Medulla oblongata (tissue), 1 donor: ENCODE measurements at regions not wholly inside any gene's neighbourhood (a gene's known extent, or its start where the extent isn't known, plus 50 kb on each side); places are given as distances from the start of the nearest gene placed in this dataset.
"Not testable (repeated sequence)": the region's sequence is repeated elsewhere in the genome, so short reads cannot be mapped to it uniquely, and the experiment has no call there.

ENCODE experiments used
- DNase-seq: peaks from one replicate; pipeline ENCODE4 v3.0.0-alpha.2; 2015; ENCODE audit errors: extremely low spot score

DNA sequence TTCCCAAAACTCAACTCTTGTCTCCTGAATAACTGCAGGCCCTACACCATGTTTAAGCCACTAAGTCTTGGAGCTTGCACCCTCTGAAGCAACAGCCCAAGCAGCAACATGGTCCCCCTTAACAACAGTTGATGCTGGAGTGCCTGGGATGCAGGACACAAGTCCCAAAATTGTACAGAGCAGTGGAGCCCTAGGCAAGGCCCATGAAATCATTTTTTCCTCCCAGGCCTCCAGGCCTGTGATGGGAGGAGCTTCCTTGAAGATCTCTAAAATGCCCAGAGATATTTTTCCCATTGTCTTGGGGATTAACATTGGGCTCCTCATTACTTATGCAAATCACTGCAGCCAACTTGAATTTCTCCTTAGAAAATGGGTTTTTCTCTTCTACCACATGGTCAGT lies 311.9 kb upstream of the EPHA3 start:
- DNase-seq = no peak

DNA sequence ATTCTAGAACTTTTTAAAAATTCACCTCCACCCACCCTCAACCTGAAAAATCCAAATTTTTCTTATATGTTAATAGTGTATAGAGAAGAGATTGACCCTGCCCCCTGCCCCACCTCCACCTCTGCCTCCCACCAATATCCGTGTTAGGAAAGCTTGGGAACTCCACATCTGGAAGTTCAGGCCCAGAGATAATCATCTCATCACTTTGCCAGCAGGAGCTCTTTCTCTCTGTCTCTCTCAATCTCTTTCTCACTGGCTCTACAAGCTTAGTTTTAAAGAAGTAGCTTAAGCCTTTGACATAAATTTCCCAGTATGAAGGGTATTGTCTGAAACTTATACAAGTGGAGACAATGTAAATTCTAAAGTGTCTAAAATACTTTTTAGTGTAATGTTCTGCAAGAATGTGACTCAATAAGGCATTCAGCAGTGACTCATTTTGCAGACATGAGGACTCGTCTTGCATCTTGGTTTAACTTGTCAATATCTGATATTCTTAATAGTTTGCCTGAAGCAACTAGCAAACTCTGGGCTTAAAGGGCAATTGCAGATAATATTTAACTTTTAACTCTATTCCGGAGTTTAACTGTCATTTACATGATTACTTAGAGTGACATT lies 299.8 kb upstream of the EPHA3 start:
- no peak for DNase-seq

DNA sequence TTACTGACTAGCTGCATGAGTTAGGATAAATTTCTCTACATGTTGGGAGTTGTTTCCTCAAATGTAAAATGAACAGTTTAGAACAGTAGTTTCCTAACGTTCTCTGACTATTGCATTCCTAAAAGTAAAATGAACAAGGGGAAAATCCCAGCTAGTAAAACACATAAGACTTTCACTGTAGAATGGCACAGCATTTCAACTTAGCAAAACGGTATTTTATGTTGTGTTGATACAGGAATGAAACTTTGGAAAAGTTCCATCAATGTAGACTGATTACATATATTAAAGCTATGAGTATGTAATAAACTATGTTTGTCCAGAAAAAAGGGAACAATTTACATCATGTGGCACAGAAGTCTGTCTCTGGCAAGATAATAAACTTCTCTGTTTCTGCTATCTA lies 297.4 kb upstream of the EPHA3 start:
- DNase-seq = no peak

DNA sequence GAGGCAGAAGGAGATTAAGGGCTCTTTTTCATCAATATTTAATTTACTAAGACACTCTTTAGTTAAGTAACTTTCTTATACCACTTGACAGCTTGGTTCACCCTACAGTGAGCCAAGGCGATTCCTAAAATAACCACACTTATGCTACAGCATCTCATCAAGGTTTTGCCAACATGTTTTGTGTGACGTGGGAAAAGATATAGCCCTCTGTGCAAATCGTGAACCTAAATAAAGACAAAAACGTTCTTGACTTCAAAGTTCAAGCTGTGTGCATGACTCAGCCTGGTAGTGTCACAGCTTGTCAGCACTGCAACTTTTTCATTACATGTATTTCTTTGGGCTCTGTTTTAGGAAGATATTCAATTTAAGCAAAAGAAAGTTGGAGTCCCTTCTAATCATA lies 297.0 kb upstream of the EPHA3 start:
- DNase-seq = no peak

DNA sequence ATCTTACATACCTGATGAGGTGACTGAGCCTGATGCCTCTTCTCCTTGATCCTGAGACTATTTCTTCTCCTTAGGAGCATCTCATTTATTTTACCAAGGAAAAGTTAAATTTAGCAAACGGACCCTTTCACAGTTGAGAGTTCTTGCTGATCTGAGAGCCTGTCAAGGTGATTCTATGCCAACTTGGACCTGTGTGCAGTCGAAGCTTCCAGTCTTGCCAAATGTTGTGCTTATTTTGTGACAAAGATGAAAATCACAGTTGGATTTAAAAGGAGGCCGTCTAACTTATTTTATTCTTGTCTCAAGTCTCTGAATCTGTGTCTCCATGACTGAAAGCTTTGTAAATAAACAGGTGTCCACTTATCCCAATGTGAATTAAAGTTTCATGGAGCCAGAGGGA lies 296.3 kb upstream of the EPHA3 start:
- no peak for DNase-seq

DNA sequence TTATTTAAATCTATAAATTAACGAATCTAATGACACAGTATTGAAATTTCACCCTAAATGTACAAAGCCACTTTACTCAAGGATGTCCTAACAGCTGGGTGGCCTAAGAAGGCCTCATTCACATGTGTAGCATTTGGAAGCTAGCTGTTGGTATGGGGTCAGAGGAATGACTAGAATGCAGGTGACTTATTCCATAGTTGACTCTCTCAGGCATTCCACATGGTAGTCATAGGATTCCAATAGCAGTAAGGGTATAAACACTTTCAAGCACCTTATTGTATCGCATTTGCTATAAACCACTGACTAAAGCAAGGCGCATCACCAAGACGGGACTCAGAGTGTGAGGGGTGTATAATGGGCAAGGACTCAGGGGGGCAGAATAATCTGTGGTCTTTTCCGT lies 294.8 kb upstream of the EPHA3 start:
- no peak for DNase-seq

DNA sequence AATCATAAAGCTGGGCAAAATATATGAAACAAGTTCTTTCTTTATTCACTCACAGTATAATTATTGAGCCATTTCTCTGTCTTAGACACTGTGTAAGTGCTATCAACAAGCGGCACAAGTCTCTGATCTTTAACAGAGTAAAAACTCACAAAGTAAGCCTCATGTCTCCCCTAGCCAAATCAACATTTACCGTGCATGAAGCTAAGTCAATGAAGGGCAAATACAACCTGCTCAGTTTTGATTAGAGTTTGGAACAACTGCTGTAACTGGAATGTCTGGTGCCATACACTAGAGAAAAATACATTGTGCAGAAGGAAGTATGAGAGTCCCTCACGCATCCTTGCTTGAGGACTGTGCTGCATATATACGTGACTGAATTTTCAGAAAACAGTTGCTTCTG lies 291.0 kb upstream of the EPHA3 start:
- DNase-seq = no peak

DNA sequence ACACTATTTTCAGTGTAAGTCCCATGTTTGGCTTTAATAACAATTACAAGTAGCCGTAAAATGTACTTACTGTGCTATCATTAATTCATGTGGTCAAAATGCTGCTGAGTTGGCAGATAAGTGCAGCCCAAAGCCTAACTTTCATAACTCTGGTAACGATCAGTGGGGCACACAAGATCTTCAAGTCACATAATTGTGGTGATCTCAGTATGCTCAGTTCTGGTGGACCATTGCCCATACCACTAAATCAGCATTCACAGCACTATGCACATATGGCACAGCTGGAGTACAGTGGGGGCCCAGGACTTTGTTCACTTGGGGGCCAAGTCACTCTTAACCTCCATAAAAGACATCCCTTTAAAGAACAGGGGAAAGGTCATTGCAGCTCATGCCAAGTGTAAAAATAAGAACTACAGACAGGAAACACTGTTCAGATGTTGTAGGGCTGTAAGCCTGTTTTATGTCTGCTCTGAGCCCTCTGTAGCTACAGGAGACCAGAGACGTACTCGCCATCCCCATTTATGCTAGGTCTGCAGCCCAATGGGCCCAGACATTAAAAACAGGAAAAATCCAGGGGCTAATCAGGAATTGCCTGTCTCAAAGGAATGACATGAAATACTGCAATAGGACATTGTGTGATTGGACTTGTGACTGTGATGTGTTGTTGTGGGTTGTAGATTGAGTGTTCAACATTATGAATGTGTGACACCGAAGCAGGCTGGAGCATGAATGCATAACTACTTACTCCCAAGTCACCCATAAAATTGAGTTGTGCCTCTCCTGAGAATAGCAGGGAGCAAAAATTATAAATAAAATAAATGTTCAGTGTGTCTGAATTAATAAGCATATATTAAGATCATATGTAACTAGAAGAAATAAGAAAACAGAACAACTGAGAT lies 282.5 kb upstream of the EPHA3 start:
- DNase-seq = no peak

DNA sequence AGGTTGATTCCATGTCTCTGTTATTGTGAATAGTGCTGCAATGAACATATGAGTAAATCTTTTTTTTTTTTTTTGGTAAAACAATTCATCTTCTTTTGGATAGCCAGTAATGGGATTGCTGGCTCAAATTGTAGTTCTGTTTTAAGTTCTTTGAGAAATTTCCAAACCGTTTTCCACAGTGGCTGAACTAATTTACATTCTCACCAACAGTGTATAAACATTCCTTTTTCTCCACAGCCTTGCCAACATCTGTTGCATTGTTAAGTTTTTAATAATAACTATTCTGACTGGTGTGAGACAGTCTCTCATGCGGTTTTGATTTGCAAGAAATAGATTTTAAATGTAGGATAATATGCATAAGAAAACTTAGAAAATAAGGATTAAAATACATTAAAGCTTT lies 279.0 kb upstream of the EPHA3 start:
- no peak for DNase-seq

DNA sequence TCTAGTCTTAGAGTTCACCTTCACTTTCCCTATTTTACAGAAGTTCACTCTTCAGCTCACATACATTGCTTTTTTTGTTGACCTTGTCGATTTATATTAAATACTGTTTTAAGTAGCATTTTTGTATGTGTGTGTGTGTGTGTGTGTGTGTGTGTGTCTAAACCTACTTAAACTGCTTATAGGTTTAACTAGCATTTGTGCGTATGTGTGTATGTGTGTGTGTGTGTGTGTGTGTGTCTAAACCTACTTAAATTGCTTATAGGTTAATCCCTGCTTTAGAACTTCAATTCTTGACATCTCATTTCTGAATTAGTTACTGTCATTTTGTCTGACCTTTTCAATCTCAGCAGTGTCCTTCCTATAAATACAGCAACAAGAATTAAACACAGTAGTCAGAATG lies 254.8 kb upstream of the EPHA3 start:
- no peak for DNase-seq

DNA sequence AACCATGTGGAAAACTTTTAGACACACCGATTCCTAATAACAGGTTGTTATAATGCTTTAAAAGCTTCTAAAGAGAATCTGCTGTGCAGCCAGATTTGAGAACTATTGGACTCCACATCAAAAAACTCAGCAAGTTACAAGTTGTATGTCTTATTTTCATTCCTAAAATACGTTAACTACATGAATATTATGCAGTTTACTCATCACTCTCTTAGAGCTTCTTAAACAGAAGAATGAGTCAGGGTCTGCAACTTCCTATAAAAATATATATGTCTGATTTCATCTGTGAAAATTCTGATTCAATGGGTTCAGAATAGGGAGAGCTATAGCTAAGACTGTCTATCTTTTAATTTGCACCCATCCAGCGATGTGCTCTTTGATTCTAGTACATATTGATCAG lies 244.2 kb upstream of the EPHA3 start:
- no peak for DNase-seq

DNA sequence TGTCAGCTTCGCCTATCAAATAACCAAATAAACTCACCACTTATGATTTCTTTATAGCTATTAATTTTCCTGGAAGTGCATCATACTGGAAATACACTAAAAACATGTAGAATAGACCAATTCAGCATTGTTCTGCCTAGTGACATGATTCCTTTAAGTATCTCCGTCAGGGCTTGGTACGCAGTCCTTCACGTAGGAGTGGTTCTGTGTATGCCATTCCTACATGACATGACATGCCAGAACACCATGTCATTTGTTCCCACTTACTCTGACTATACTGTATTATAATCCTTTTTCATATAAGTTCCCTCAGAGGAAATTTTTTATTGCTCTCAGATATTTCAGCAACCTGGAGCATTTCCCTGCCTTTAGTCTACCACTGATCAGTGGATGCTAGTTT lies 230.7 kb upstream of the EPHA3 start:
- DNase-seq = no peak

DNA sequence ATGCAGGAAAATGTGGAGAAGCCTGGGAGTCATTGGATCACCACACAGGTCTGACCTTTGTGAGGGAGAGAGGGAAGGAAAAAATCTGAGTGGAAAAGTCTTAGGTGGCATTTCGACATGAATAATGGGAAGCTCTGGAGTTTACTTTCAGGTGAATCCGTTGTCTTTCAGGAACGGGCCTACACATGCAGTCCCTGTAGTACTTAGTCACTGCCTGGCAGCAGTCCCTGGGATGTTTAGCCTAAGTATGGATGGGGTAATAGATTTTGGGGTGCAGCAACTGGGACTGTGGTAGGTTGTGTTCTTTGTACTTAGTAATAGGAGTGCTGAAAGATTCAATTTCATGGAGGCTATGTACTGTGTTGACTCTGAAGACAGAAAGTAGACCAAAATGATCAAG lies 227.5 kb upstream of the EPHA3 start:
- no peak for DNase-seq

DNA sequence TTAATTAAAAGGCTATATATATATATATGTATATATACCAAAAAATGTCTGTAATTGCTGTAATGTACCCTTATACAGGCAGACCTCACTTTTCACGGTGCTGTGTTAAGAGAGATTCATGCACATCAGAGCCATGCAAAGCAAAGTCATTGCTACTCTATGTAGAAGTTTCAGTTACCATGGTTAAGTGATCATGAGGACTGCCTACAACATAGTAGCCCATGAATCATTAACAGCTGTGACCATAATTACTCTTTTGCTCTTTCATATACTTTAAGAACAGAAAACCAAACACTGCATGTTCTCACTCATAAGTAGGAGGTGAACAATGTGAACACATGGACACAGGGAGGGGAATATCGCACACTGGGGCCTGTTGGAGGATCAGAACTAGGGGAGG lies 225.3 kb upstream of the EPHA3 start:
- no peak for DNase-seq

DNA sequence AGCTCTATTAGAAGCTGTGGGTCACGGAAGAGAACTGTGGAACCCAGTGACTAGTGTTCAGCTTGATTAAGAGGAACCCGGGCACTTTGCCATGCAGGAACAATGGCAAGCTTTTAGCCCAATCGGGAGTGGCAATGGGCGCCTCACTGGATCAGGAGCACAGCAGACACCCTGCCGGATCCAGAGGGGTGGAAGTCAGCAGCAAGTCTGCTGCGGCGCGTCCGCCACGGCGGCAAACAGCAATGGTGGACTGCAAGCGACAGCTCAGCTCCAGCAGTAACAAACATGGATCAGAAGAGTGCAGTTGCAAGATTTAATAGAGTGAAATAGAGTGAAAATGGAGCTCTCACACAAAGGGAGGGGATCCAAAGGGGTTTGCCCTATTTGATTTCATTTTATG lies 220.8 kb upstream of the EPHA3 start:
- DNase-seq = not testable (repeated sequence)

DNA sequence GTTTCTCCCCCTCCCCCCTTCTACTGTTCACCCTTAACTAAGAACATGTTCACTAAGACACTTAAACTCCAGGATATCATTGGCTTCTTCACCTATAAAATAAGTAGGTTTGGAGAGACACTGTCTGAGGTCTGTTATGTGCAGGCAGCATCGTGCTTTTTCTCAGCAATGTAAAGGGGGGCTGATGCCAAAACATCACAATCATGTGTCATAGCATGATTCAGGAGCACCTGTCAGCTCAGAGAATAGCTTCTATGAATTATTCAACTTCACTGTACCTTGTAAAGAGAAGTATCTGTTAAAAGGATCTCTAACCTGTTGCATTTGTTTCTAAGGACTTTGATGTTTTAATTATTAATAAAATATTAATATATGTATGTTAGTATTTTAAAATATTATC lies 211.4 kb upstream of the EPHA3 start:
- no peak for DNase-seq

DNA sequence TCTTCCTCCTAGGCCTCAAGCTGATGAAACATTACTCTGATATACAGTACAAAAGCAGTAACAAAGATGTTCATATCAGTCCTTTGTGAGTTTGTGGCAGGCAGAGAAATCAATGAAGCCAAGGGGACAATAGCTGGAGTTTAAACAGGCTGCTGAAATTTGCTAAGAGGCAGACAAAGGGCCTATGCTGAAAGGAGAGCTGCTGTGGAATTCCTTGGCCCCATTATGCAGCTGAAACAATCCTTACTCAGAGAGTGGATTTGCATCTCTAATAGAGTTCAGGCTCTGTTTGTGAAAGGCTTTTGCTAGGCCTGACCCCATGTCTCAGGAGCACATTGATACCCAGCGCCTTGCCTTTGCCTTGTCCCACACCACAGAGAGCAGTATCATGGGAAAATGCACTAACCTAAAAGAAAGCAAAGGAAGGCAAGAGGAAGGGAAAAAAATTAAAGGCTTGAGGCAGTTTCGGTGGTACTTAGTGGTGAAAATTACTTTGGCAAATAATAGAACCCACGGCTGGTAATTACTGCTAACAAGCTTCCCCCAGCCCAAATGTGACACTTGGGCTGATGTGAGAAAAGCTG lies 195.0 kb upstream of the EPHA3 start:
- DNase-seq = peak; percentile 79

DNA sequence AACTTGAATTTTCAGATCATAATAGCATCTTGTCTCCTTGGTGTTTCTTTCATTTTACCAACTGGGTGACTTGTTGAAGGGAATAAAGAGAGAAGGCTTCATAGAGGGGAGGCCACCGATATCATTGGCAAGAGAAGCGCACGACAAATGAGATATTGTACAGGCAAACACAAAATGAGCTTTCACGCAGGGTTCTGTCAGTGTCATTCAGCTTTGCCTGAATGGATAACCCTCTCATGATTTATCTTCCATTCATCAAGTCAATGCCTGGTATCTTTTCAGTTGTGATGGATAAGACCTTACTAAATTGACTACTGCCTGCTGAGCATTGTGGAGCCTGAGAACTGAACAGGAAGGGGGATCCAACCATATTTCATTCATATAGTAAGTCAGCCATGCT lies 188.6 kb upstream of the EPHA3 start:
- peak; percentile 19 for DNase-seq

DNA sequence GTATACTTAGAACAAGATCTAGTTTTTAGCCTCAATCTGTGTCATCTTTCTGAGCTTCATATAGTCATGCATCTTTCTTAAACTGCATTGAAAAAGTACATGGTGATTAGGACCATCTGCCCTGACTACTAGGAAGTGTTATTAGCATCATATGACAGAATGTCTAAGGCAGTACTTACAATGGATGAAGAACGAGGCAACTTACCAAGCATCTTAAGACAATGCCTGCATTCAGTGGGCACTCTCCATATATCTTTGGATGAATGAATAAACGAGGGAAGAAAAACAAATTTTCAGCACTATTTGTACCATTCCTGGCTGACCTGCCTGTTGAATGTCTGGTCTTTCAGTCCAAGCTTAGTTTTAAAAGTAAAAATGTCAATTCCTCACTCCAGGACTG lies 185.4 kb upstream of the EPHA3 start:
- no peak for DNase-seq

DNA sequence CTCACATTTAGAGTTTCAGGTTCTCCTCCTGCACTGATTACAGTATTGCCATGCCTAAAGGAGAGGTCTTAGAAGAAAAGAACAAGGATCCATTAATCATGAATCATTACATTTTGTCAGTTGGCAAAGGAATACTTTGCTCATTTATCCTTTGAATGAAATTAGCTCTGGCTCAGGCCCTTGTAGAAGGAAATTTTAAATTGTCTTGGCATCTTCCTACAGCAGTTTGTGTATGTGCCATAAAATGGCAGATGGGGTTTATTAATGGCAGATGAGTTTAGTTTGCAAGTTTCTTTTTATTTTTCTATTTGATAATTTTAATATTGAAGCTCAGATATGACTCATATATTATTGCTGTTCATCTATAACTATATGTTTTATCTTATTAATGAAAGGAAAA lies 181.2 kb upstream of the EPHA3 start:
- DNase-seq = no peak

DNA sequence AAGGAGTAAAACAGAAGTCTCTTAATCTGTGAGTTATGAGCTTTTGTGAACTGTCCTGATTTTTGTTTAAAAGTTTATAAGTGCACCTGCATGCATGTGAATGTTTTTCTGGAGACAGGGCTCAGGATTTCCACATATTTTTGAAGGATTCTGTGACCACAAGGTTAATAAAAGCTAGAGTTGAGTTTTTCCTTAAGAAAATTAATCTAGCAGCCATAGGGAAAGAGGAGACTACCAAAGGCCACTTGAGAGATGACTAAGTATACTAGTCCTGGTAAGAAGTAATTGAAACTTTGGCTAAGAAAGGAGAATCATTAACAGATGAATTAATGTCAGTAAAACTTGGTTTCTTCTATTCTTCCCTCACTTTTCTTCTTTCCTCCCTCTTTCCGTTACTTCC lies 176.8 kb upstream of the EPHA3 start:
- DNase-seq = no peak

DNA sequence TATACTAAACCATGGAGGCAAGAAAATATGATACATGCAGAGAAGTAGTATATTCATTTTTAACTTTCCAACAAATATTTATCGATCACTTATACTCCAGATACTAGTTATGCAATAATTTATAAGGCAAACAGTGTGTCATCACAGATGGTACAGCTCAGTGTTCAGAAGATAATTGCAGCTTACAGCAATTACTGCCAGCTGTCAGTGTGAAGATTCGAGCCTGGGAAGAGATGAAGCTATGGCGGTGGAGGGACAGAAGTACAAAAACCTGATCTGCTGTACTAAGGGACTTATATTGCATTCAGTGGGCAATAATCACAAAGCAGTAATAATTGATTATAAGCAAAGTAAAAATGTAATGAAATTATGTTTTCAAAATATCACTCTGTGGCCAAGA lies 170.6 kb upstream of the EPHA3 start:
- no peak for DNase-seq

DNA sequence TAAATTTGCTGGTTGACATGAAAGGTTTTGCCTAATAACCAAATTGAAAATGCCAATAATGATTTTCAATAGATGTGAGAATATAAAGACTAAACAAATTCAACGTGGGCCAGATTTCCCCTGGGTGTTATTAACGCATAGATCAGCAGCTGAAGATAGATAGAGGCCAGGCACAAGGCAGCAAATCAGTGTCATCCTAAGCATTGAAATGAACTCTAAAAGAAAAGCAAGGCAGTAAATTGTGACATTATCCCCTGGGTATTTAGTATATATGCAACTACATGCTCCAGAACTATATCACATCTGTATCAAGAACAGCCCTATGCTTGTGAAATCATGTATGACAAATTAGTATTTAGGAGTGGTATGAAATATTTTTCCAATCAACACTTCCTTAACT lies 167.1 kb upstream of the EPHA3 start:
- DNase-seq = no peak
